ENCODE measurements at regions not wholly inside any gene's neighbourhood (a gene's known extent, or its start where the extent isn't known, plus 50 kb on each side); places are given as distances from the start of the nearest gene placed in this dataset.
A peak's percentile ranks its signal among the peaks of the same experiment; 100 is the strongest.

DNA sequence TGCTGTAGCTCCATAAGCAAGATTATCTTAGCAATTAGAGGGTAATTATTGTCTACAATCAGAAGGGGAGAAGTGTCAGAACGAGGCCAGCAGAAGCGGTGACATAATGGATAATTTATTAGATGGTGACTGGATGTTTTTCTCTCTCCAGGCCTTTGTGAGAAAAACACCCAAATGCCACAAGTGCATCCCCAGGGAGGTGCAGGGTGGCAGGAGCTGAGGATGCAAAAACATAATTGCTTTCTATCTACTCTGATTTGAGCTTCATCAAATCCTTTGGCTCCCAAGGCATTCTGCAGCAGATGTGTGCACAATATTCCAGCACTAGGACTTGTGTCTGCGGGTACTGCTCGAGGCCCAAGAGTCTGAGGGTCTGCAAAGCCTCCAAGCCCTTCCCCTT, 220.1 kb upstream of the SERP2 start:
- DNase-seq, result no peak

DNA sequence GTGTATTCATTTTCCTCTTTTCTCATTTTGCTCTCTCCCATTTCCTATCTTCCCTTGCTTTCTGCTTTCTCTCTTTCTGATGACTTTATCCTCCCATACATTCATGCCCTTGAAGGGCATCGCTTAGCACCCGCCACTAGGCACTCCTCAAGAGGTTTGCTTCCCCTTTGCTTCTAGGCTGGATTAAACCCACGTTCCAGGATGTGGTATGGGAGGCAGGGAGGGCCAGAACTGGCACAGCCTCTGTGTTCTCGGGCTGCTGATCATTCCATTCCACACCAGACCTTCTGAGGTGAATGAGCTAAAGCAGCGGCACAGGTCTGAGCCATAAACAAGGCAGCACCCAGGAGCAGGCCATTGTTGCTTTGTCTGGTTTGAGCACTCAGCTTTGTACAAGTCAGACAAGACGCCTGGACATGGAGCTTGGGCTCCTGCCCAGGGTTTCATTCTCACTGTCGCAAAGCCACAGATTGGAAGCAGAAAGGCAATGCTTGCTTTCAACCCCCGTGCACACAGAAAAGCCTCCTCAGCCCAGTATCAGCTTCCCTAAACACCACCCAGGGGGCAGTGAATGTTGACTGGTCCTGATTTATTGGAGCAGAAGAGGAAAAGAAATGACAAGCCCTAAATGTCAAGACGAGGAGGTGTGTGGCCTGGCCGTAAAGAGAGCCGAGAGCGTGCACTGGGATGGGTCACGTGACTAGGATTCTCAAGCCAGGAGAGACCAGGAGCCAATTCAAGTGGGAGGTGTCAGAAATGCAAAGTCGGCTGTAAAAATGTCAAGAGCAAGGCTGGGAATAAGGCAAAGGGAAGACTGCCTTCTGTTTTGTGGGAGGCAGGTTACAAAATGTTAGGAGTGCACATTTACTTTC, 218.0 kb upstream of the SERP2 start:
- peak; percentile 91 for DNase-seq

DNA sequence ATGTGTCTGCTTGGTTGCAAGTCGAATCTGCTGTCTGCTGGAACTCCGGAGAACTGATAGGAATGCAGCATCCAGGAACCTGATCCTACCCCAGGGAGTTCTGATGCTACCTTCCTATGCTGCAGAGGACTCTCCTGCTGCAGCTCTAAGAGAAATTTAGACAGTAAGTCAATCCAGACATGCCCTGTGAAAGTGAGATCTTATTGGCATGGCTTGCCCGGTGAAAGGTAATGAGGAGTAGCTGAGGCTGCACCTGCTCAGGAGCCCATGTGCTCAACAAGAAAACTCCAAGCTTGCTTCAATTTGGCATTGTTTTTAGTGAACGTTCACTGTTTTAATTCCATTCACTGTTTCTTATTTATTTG, 217.3 kb upstream of the SERP2 start:
- no peak for DNase-seq

DNA sequence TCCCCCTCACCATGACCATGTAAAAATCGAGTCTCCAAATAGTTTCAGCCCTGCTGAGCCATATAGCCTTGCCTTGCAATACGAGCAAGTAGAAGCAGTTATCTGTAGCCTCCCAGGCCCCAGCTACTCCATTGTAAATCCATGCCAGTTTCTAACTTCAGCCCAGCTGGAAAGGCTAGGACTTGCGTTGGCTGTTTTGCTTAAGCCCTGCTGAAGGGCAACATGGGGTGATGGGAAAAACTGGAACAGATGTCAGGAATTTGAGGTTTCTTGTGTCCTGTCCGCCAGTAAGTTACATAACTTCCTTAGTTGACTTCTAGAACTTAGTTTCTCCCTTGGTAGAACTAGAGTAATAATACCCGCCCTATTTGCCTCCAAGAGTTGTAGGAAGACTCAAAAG, 216.0 kb upstream of the SERP2 start:
- no peak for DNase-seq

DNA sequence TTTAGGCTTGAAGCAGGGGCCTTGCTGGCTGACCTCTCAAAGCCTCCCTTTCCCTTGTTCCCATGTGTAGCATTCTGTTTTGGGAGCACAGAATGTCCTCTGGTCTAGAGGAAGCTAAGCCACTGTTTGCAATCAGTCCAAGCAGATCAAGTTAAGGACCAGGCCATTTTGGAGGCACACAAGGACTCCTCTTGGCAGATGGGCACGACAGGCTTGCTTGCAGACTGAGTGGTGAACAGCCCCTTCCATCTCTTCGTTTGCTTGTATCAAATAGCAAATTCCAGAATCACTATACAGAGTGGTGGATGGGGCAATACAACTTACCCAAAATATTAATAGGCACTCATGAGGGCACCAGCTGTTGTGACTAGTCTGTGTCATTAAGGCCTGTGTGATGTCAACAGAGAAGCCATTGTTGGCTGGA, 215.5 kb upstream of the SERP2 start:
- DNase-seq, result no peak

DNA sequence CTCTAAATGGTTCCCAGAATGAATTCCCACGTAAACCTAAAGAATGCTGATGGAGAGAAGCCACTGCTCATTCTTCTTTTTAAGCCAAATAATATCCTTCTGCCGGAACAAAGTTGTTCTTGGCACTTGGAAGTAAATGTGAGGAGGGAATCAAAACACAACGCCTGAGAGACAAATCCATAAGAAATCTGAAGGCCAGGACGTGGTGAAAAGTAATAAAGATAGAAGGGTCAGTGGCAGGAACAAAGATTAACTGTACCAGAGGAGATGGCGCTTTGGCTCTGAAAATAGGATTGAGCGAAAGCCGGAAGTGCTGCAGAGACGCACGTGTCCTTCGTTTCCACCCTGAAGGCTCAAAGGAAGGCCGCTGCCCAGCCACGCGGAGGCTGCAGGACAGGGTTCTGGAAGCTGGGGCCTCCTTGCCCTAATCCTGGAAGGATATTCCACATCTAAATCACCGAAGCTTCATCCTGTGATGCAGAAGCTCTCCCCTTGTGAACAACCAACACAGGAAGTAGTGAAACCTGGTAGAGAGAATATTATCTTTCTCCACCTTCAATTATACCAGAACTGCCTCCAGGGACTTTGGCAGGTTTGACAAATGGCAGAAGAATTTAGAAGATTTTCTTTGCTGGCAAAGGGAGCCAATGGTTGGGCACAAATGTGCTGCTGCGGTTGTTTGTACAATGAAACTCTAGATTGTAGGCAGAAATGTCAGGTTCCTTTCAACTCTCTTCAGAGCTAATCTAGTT, 214.6 kb upstream of the SERP2 start:
- no peak for DNase-seq

DNA sequence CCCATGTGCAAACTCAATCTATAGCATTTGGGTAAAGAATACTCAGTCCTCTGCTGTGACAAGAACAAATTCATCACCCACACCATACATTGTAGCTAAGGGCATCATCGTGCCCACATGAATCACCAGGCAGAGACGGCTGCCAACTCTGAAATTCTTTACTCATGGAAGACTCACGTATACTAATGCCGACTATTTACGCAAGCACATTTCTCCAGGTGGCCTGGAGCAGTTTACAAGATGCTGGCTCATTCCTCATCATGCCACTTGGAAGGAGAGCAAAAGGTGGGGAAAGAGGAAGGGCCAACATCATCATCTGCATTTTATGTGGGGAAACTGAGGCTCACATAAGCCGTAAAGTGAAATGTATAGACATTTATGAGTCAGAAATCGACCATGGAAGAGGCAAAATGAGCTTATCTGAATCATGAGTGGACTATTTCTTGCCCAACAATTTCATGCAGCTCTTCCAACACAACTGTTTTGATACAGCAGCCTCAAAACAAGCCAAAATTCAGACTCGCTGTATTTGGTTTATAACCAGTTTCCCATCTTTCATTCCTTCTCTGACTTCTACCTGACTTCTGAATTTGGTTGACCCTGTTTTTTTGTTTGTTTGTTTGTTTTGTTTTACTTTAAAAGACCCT, 213.9 kb upstream of the SERP2 start:
- no peak for DNase-seq

DNA sequence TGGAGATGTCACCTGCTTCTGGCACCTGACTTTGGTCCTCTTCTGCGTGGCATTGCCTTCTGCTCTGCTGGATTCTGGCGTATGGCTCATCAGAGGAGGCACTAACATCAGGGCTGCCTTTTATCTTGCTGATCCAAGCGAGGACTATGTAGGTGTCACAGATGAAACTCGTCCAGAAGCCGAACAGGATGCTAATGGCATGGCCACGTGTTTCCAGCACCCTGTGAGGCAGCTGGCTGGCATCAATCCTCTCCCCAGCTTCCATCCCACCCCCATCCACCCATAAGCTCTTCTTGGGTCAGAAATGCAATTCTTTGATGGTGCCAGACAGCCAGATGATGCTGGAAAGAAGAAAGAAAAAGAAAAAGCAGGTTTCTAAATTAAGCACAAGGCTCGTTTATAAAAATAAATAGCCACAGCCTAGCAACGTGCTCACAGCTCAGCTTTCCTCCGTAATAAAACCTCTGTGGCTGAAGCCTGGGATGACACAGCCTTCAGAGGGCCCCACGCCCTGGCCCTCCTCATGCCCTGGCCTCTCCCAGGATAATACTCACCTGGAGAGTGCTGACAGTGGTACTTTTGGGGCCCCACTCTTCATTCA, 212.9 kb upstream of the SERP2 start:
- no peak for DNase-seq

DNA sequence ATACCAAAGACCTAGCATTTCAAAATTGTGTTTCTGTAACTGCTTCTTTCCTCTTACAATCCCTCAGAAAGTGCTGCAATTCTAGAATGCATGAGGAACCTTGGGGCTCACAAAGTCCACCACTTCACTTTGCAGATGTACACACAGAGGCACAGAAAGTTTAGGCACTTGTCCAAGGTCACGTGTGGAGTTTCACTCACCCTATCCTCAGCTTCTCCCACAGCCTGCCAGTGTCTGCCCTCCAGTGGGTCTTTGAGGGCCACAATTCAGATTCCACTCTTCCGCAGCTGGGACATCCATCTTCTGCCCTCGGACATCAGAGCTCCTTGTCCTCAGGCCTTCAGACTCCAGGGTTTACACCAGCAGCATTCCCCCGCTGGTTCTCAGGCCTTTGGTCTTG, 210.5 kb upstream of the SERP2 start:
- no peak for DNase-seq

DNA sequence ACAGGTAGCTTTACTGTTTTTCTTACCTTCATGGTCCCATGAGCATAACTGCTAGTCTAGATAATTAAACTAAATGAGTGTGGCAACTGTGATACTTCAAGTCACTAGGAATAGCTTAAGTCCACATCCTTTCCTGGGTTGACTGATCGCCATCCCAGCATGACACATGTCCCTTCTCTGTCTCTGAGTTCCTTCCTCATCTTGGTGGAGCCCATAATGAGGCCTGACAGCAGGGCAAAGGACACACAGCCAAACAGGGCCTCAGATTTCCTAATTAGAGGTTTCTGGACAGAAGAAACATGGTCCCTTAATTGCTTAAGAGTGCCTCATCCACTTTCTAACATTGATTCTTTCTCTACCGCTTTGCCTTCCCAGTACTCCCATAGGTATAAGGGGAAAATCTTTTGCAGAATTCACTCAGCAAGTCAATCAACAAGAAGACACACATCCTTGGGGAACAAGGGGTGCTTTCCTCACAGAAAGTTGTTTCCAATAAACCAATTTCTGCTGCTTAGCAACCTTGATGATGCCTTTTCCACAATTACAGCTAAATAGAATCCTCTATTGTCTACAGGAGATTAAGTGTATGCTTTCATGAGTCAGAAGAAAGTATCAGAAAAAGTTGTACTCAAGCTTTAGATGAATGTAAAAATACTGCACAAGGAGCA, 208.3 kb upstream of the SERP2 start:
- DNase-seq, result no peak

DNA sequence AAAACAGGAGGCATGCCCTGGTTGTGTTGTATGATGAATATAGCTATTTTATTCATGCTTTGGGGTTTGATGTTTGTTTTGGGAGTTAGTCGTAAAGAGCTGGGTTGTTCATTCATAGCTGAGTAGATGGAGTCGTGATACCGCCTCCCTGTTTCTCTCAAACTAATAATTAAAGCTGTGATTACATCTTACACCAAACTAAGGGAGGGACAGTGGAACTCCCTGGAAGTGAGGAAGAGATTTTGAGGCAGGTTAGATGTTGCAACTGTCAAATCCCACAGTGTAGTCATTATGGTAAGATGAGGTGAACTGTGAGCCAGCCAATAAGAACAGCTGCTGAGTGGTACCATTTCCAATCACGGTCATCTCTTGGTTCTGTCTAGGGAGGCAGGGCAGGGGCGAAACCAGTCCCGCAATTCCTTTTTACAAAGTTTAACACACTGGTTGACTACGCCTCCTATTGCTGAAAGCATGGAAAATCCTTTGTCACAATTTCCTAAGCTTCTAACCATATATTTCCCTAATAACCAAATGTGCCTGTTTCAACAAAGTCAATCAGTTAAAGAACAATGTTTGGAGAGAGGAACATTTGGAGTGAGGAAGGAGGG, 207.6 kb upstream of the SERP2 start:
- DNase-seq, result no peak

DNA sequence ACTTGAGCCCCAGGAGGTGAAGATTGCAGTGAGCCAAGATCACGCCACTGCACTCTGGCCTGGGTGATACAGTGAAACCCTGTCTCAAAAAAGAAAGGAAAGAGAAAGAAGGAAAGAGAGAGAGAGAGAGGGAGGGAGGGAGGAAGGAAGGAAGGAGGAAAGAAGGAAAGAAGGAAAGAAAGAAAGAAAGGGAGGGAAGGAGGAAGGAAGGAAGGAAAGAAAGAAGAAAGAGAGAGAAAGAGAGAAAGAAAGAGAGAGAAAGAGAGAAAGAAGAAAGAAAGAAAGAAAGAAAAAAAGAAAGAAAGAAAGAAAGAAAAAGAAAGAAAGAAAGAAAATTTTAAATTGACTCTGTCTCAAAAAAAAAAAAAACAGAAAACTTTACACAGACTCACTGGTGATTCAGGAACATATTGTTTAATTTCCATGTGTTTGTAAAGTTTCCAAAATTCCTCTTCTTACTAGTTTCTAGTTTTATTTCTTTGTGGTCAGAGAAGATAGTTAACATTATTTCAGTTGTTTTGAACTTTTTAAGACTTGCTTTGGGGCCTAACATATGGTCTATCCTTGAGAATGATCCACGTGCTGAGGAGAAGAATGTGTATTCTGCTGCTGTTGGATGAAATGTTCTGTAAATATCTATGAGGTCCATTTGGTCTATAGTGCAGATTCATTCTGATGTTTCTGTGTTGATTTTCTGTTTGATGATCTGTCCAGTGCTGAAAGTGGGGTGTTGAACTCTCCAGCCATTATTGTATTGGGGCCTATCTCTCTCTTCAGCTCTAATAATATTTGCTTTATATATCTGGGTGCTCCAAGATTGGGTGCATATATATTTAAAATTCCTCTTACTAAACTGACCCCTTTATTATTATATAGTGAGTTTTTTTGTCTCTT, 204.4 kb upstream of the SERP2 start:
- no peak for DNase-seq

DNA sequence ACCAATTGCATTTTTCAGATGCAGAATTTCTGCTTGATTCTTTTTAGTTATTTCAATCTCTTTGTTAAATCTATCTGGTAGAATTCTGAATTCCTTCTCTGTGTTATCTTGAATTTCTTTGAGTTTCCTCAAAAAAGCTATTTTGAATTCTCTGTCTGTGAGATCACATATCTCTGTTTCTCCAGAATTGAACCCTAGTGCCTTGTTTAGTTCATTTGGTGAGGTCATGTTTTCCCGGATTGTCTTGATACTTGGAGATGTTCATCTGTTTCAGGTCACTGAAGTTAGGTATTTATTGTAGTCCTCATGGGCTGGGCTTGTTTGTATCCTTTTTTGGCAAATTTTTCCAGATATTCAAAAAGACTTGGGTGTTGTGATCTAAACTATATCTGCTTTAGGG, 202.9 kb upstream of the SERP2 start:
- no peak for DNase-seq

DNA sequence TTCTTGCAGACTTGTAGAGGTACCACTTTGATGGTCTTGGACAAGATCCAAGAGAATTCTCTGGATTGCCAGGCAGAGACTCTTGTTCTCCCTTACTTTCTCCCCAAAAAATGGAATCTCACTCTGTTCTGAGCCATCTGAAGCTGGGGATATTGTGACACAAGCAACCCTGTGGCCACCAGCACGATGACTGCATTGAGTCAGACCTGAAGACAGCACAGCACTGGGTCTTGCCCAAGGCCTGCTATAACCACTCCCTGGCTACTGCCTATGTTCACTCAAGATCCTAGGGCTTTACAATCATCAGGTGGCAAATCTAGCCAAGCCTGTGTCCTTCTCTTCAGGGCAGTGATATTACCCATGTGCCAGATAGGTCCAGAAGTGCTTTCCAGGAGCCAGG, 202.5 kb upstream of the SERP2 start:
- no peak for DNase-seq

DNA sequence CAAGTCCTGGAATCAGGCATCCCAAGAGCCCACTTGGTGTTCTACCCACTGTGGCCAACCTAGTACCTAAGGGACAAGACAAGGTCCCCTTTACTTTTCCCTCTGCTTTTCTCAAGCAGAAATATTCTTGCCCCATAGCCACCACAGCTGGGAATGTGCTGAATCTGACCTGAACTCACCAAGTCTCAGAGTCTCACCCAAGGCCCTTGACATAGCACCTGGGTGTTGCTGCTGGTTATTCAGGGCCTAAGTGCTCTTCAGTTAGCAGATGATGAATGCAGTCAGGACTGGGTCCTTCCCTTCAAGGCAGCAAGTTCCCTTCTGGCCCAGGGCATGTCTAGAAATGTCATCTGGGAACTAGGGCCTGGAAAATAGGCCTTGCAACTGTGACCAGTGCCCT, 201.8 kb upstream of the SERP2 start:
- no peak for DNase-seq

DNA sequence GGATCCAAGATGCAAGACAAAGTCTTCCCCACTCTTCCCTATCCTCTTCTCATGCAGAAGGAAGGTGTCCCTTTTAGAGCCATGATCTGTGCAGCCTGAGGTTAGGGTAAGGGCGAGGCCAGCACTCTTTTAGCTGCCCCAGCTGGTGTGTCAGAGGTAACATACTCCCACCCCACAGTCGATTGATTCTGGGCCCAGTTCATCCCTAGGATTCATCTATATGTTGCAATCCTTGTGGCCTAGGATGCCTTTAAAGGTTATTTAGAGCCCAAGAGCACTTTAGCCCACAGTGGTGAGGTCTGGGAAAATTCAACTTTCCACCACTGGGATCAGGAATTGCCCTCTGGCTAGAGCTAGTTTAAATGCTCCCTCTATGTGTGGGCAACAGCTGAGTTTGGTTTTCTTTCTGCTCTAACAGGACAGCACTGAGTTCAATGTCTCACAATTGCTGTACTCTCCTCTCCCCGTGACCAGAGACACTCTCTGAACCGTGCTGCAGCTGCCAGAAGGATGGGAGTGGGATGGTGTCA, 201.3 kb upstream of the SERP2 start:
- DNase-seq, result no peak

DNA sequence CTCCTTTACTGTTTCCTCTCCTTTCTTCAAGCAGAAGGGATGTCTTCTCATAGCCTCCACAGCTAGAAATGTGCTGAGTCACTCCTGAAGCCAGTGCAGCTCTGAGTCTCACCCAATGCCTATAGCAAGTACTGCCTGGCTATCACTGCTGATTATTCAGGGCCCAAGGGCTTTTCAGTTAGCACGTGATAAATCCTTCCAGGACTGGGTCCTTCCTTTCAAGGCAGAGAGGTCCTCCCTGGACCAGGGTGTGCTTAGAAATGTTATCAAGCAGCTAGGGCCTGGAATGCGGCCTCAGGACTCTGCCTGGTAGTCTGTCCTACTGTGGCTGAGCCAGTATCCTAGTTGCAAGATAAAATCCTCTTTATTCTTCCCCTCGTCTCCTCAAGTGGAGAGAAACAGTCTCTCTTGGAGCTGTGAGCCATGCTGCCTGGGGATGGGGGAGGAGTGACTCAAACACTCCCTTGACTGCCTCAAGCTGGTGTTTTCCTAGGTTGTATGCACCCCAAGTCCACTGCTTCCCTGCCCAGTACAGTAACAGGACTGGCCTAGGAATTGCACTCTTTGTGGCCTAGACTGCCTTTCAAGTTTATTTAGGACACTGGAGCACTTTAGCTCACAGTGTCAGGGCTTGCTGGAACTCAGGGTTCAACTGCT, 198.7 kb upstream of the SERP2 start:
- no peak for DNase-seq

DNA sequence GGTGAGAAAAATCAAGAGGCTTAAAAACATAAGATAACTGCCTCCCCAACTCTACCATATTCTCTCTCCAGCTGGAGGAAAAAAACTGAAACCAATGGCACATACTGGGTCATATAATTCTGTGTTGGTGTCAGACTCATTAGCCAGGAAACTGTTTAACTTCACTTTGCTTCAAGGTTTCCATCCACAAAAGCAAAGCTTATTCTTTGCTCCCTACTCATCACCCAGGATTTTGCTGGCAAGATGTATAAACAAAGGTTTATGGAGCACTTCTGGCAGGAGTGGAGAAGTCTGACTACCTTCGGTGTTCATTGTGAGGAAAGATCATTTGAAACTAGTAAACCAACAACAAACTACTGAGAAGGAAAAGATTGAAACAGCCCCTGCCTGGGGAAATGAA, 197.5 kb upstream of the SERP2 start:
- DNase-seq, result no peak

DNA sequence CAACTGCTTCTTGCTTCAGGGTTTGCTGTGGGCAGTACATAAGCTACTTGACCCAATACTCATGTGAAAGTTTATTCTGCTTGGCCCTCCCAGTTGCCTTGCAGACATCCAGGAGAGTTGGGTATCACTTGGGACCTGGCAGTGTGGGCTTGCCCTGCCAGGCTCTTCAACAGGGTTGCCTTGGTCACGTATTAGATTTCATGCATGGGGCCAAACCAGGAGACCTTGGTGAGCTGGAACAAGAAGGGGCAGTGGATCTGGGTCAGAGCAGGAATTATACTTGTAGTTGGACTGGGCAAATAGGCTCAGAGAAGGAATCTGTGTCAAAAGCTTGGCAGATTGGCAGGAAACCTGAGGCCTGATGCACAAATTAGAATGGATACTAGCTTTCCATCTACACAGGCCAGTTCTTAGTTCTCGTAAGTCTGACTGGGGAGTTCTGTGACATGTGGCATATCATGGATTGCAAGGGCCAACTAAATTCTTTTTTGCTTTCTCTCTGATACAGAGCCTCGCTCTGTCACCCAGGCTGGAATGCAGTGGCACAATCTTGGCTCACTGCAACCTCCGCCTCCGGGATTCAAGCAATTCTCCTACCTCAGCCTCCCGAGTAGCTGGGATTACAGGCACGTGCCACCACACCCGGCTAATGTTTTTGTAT, 192.6 kb upstream of the SERP2 start:
- DNase-seq, result no peak

Measured in renal pelvis (tissue), 1 donor.